GM21576 (cell line): ENCODE measurements at regions not wholly inside any gene's neighbourhood (a gene's known extent, or its start where the extent isn't known, plus 50 kb on each side); places are given as distances from the start of the nearest gene placed in this dataset.
"Not testable (repeated sequence)": the region's sequence is repeated elsewhere in the genome, so short reads cannot be mapped to it uniquely, and the experiment has no call there.

ENCODE experiments used
- ATAC-seq: cut with Tn5 transposase; IDR thresholded peaks from one replicate; pipeline ENCODE4 v1.9.1; 2021; ENCODE audit warnings: mild to moderate bottlenecking, moderate library complexity; ENCODE audit not compliant: unreplicated experiment

- ATAC-seq = no peak
These were observed 110.1 kb downstream of the NPTX2 start for GRCh38 chr7:98727146-98727709.

- ATAC-seq = no peak
These were observed 111.5 kb downstream of the NPTX2 start for GRCh38 chr7:98728555-98728954.

- ATAC-seq = no peak
These were observed 112.0 kb downstream of the NPTX2 start for GRCh38 chr7:98729121-98729520.

GRCh38 chr7:98730326-98730725 lies 113.2 kb downstream of the NPTX2 start:
- ATAC-seq = no peak

- ATAC-seq = no peak
These were observed 114.6 kb downstream of the NPTX2 start for GRCh38 chr7:98731651-98732050.

- ATAC-seq = no peak
These were observed 116.0 kb downstream of the NPTX2 start for GRCh38 chr7:98733036-98733435.

- ATAC-seq = no peak
These were observed 118.7 kb downstream of the NPTX2 start for GRCh38 chr7:98735801-98736200.

- not testable (repeated sequence) for ATAC-seq
These were observed 119.4 kb downstream of the NPTX2 start for GRCh38 chr7:98736461-98736860.

- ATAC-seq = no peak
These were observed 120.1 kb downstream of the NPTX2 start for GRCh38 chr7:98737176-98737575.

- ATAC-seq = no peak
These were observed 123.6 kb downstream of the NPTX2 start for GRCh38 chr7:98740643-98741042.

- no peak for ATAC-seq
These were observed 124.0 kb downstream of the TMEM130 start for GRCh38 chr7:98745722-98746318.

GRCh38 chr7:98748090-98748489 lies 121.7 kb downstream of the TMEM130 start:
- no peak for ATAC-seq

GRCh38 chr7:98753176-98753575 lies 116.6 kb downstream of the TMEM130 start:
- ATAC-seq = no peak

GRCh38 chr7:98753989-98754479 lies 115.8 kb downstream of the TMEM130 start:
- no peak for ATAC-seq

GRCh38 chr7:98755138-98755898 lies 114.5 kb downstream of the TMEM130 start:
- no peak for ATAC-seq

GRCh38 chr7:98758157-98758556 lies 111.7 kb downstream of the TMEM130 start:
- no peak for ATAC-seq

GRCh38 chr7:98760201-98760651 lies 109.6 kb downstream of the TMEM130 start:
- no peak for ATAC-seq

- no peak for ATAC-seq
These were observed 108.6 kb downstream of the TMEM130 start for GRCh38 chr7:98761225-98761624.

- no peak for ATAC-seq
These were observed 107.2 kb downstream of the TMEM130 start for GRCh38 chr7:98762620-98763019.

- no peak for ATAC-seq
These were observed 106.4 kb downstream of the TMEM130 start for GRCh38 chr7:98763441-98763840.

- no peak for ATAC-seq
These were observed 104.9 kb downstream of the TMEM130 start for GRCh38 chr7:98764946-98765345.

GRCh38 chr7:98770085-98770484 lies 99.7 kb downstream of the TMEM130 start:
- not testable (repeated sequence) for ATAC-seq
